NCI-H146 (cell line): ENCODE measurements at regions not wholly inside any gene's neighbourhood (a gene's known extent, or its start where the extent isn't known, plus 50 kb on each side); places are given as distances from the start of the nearest gene placed in this dataset.
"Not testable (repeated sequence)": the region's sequence is repeated elsewhere in the genome, so short reads cannot be mapped to it uniquely, and the experiment has no call there.

ENCODE experiments used
- DNase-seq: peaks from one replicate; lab custom pipeline; 2025; lab: John Stamatoyannopoulos, UW

DNA sequence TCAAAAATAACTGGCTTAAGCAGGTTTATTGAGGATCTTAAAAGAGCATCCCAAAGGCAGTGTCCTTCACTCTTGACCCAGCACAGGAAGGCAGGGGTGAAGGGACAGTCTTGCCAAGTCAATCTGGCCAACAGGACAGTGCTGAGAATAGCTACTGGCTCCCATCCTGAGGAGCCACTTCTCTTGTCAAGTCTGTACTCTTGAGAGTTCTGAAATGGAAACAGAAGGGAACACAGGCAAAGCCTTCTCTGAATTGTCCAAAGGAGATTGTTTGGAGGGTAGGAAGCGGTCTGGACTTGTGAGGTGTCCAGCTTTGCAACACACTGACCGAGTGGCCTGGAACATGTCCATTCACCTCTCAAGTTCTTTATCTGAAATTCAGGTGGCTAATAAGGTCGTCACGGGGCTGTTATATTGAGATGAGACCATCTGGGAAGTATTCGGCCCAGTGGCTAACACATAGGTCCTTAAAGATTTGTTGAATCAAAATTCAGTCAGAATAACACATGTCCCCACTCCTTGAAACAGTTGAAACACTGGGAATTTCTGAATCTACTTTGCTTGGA lies 99.5 kb upstream of the FHL2 start:
- no peak for DNase-seq

DNA sequence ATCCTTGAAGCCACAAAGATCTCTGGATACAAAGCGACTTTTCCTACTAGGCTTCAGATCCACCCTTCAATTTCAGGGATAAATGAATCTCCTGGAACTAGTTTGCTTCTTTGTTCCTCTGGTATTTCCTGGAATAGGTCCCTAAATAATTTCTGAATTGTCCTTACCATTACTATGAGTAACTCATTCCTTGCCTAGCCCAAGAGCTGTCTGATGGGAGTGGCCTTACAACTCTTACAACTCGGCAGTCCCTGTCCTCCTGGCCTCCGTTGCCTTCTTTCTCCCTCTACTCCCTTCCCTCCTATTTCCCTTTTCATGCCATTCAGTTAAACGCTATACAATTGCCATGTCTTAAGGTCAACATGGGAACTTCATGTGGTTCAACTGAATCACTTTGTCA lies 98.2 kb upstream of the FHL2 start:
- DNase-seq: no peak

DNA sequence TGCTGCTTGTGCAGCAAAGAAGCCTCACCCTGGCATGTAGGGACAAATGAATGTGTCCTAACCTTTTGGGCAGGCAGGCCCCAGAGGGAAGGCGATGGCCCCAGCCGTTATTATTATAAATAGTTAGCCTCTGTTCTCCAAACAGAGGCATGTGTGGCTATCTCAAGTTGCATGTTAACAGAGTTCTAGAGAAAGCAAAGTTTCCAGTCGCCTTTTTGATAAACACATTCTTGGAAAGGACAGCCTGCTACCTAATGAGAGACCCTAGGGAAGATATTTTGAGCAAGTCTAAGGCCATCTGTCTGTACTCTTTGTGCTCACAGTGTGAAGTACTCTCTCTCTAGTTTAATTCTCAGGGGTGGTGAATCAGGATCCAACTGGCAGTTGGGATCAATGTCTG lies 97.4 kb upstream of the FHL2 start:
- DNase-seq: no peak

DNA sequence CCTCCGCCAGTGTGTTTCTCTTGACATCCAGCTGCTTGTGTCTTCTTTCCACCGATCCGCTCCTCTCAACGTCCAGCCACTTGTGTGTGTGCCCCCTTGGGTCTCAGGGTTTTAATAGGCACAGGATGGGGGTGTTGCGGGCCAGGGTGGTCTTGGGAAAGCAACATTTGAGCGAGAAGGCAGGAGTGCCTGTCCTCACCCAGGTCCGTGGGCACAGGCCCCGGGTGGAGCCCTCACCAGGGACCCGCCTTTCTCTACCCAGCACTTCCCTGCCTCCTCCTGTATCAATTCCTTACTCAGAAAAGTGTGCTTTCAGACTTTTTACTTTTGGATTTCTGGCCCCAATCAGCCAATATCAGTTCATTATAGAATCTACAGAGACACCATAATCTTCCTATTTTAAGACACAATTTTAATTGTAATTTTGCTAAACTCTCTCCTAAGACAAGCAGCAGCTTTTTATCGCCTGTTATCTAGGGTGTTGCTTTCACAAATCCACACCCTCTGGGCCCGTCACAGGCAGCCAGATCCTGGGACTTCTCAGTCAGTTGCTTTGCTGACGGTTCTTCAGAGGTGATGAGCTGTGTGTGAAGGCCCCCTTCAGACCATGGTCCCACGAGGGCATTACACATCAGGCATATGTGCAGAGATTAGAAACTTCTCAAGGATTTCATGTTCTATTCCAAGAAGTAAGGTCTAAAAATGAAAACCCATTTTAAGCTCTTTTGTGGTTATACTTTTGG lies 96.0 kb upstream of the FHL2 start:
- DNase-seq: no peak

DNA sequence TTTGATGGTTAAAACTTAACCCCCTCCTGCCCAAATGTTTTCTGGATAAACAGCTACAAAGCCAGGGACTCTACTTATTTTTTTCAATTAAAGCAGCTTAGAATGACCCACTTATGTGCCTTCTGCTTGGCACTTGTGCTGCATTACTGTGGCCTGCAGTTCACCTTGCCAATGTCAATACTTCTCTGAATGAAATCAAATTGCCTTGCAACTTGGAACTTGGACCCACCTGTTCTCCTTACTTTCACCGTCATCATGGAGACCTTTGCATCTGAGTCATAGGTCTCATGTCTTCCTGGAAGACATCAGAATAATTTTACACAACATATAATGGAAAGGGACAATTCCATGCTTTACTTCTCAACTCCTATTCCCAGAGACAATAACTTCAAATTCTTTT lies 92.1 kb upstream of the FHL2 start:
- DNase-seq: no peak

DNA sequence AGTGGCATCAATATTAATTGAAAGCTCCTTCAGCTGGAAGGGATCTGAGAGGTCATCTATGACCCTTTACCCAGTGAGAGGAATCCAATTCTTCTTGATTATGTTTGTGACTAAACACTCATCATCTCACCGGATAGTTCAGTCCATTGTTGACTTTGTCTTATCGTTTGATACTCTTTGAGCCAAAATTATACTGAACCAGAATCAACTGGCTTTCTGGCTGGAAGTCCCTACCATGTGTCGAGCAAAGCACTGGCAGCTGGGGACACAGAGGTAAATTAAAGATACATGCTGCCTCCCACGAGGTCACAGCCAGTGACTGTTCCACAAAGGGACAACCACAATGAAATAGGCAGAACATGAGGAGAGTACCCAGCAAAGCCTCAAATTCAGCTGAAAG lies 91.4 kb upstream of the FHL2 start:
- no peak for DNase-seq

DNA sequence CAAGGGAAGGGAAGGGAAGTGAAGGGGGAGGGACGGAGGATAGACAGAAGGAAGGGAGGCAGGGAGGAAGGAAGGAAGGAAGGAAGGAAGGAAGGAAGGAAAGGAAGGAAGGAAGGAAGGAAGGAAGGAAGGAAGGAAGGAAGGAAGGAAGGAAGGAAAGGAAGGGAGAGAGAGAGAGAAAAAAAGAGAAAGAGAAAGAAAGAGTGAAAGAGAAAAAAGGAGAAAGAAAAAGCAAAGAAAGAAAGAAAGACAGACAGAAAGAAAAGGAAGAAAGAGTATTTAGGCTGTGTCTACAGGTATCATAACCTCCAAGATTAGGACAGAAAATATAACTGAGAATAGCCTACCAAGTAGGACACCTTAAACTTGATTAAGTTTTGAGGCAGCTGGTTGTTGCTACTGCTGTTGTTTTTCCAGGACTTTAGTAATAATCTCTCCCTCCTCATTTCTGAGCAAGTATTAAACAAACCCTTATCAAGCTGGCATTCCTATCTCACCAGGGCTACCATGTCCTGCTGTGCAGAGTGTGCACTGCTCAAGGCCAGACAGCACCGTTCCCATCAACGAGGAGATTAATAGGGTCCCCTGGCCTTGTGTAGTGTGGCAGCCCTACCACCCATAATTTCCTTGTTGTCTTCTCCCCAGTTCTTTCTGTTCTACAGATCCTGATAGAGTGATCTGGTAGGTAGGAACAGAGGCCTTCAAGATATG lies 90.5 kb upstream of the FHL2 start:
- DNase-seq: no peak

DNA sequence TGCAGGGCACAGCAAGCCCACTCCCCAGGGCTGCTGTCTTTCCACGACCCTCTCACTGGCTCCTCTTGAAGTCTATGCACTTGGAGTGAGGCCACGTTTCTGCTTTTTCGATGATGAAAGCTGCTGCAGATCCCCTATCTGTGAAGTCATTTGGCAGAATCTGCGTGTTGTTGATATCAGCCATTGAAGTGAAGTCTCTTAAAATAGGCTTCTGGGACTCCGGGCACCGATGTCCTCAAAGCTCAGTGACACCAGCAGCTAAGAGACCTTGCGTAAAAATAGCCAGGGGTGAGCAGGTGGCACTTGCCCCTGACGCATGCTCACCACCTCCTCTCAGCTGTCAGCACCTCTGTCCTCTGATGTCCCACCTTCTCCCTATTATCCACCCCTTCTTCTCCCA lies 89.4 kb upstream of the FHL2 start:
- no peak for DNase-seq

DNA sequence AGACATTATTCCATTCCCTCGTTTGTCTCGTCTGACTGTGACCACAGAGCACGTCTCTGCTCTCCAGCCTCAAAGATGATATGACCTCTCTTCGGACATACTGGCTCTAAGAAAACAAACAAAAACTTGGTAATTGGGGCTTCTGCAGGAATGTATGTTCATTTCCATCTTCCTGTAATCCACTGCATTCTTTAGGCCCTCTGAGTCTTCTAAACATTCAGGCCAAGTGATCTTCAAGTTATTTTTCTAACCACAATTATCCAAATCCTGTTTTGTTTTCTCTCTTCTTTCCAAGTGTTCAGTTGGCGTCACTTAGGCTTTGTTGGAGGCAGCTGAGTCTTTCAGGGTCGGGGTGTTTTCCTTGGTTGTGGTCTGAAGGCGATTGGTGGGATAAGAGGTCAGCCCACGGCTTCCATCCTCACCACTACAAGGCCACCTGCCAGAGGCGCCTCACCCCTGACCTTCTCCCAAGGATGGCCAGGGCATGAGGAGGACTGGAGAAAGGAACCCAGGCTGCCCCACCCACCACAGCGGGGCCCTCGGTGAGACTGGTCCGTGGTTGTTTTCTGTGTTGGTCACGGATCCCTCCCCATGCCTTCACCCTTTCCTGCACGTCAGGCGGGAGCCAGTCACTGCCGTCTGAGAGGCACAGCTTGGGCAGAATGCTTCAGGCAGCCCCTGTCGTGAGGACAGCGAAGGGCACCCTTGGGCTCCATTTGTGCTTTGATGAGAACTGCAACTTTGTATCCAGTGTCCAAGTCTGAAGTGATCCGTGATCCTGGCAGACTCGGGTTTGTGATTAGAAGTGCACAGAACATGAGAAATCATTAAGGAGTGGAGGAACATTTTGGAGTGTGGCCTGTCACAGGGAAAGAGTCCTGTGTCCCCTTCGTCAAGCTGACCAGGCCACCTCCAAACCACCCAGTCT lies 88.6 kb upstream of the FHL2 start:
- DNase-seq: no peak

DNA sequence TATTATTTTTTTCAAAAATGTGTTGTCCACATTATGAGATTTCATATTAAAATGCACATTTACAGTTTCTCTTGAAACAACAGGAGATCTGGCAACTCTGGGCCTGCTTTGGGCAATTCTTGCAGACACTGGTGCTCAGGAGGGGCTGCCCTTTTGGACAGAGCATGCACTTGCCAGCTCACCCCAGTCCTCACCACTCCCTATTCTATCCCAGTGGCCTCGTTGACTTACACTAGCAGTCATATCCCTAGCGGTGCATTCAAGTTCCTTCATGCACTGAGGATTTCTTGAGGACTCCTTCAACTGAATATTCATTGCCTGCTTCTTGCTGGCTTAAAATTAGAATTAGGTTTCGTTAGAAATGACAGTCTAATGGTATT lies 87.9 kb upstream of the FHL2 start:
- no peak for DNase-seq

DNA sequence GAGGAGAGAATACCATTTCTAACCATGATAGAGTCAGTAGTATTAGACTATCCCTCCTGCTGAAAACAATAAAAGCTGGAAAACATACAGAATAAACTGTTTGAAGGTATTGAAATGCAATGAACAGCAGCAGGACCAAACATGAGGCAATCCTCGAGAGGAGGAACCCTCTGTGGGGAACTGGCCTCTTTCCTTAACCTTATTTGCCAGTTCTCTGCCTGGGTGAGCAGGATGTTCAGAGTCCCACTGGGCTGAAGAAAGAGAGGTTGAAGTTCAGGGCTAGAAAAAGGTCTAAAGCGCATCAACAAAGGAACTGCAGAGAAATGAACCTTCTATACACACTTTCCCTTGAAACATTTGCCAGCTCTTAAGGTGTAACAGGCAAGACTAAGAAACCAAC lies 79.8 kb upstream of the FHL2 start:
- no peak for DNase-seq

DNA sequence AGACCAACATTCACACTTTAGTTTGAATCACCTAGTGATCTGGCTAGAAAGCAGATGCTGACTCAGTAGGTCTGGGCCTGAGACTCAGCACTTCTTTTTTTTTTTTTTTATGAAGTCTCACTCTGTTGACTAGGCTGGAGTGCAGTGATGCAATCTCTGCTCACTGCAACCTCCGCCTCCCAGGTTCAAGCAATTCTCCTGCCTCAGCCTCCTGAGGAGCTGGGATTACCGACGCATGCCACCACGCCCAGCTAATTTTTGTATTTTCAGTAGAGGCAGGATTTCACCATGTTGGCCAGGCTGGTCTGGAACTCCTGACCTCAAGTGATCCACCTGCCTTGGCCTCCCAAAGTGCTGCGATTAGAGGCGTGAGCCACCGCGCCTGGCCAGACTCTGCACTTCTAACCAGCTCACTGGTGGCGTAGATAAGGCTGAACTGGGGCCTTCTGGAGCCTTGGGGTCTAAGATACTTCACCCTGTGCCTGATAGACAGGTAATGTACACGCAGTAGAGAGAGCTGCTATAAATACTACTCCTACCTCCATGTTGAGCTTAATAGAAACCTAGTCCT lies 78.3 kb upstream of the FHL2 start:
- not testable (repeated sequence) for DNase-seq

DNA sequence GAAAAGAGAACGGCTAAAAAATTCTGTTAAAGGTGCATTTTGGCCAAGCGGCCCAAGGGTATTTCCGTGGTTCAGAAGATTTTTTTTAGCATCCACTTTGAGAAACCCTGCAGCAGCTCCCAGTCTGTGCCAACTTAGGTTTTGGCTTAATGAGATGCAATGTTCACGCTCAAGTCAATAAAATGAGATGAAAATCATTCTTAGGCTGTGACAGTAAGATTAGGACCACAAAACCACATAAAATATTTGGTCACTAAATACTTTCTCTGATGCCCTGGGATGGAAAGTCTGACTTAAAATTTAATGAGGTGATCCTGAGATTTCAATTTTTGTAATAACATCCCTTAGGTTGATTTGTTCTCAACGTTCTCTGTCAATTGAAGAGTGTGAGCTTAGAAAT lies 74.2 kb upstream of the FHL2 start:
- DNase-seq: no peak

DNA sequence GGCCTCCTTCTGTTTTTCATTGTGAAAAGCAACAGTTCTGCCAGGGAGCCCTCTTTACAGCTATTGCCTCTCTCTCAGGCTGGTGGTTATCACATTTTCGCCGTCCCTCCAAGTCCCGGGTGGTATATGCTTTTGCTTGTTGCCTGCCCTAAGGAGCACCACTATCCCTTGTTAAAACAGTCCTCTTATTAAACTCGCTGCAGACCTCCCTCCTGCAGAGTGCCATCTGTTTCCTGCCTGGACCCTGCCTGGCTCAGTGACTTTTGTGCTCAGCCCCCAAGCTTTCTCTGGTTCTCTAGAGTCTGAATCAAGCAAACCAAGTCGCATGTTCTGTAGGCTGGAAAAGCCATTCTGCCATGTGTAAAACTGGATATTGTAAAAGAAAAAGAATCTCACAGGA lies 72.1 kb upstream of the FHL2 start:
- DNase-seq: no peak

DNA sequence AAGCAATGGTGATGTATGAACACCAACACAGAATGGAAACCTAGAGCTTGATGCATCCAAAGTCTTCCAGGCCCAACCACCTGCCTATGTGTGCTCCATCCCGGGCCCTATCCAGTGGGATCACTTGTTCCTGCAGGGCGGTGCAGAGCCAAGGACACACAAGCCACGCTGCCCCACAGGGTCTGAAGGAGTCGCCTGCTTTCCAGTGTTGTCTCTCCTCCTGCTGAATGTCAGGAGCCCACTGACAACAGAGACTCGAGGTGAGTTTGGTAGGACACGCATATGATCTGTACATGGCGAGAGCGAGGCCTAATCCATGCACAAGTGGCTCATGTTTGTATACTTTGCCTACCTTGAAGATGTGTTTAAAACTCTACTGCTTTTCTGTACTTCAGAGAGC lies 70.9 kb upstream of the FHL2 start:
- no peak for DNase-seq

DNA sequence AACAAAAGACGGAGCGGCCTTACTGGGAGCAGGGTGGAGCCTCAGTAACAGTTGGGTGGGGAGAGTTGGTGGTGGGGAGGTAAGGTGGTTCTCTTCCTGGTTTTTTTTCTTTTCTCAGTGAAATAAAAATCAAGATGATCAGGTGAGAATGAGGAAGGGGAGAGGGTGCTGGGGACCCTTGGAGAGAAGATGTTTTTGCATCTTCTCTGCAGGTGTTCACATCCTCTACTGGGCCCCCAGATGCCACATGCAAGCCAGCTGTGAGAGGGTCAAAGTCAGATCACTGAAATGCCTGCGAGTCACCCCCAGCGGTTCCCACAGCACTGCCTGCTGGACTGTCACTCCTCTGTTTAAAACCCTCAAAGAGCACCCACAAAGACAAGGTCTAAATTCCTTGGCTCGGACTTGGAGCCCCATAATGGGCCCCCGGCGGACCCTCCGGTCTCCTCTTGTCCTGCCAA lies 69.8 kb upstream of the FHL2 start:
- no peak for DNase-seq

DNA sequence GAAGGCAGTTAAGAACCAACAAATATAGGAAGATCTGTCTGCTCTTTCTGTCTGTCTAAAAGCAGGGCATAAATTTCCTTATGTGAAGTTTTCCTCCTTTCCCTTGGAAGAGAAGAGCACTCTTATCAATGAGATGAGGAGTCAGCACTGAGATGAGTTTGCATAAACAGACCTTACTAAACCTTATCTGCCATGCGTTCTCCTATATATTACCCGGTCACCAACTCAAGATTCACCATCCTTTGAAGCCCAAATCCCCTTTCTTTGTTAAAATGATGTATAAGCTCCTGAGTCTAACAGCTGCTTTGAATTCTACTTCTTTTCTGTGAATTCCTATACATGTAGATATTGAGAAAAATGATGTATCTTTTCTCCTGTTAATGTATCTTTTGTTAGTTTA lies 65.5 kb upstream of the FHL2 start:
- no peak for DNase-seq

DNA sequence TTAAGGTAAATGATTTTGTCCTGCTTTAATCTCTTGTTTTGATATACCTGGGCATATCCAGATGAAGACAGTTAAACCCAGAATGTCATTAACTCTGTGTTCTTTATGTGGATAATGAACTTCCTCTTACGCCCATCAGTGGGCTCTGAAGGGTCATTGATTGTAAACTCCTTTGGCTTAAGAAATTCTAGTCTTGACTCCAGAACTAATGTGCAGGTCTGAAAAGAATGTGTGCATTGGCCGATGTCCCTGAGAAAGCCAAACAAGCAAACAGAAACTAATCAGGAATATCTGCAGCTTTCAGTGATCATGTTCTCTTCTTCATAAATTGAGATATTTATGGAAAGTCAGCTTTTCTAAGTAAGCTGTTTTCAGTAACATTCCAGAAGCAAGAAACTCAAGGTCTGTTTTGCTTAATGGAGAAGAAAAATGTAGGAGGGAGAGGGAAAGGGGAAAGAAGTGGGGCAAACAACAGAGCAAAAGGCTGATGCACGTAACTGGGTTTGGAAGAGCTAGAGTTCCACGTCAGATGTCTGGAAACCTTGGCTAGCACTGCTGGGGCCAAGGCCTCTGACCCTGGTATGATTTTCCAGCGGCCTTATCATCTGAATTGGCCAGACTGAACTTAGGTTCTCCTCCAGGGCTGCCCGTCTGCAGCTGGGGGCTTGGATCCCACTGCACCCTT lies 61.3 kb upstream of the FHL2 start:
- no peak for DNase-seq

DNA sequence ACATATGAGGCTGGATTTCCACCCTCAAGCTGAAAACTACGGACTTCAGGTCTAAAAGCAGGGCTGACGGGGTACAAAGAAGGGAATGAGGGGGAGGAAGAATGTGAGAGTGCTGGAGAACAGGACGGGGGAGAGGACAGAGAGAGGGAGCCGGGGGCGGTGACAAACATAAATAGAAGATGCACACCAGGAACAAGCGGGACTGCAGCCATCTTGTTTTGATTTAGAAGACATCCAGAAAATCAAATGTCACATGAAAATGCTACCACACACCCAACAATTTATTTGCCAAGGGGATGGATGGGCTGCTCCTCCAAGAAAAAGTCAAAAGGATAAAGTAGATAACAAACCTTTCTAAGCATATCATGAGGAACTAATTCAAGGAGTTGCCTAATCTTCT lies 59.2 kb upstream of the FHL2 start:
- no peak for DNase-seq

DNA sequence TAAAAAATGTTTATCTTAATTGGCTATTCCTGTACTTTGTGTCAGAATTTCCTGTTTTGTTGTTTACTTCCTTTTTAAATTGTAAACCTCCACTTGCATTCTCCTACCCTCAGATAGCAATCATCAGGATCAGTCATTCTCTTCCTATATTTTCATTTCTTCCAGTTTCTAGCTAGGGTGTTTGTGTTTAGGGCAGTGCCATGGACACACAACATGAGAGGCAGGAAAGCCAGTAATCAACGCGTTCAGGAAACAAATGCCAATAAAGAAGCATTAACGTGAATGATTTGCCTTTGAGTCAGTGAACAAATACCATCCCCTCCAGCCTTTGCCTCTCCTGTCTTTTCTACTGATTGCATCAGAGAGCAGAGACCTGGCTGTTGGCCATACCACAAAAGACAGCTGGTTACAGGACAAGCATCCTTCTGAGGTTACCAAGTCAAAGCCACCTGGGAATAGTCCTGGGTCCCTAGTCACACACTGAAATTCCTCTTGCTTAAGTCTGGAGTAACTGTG lies 56.7 kb upstream of the FHL2 start:
- no peak for DNase-seq

DNA sequence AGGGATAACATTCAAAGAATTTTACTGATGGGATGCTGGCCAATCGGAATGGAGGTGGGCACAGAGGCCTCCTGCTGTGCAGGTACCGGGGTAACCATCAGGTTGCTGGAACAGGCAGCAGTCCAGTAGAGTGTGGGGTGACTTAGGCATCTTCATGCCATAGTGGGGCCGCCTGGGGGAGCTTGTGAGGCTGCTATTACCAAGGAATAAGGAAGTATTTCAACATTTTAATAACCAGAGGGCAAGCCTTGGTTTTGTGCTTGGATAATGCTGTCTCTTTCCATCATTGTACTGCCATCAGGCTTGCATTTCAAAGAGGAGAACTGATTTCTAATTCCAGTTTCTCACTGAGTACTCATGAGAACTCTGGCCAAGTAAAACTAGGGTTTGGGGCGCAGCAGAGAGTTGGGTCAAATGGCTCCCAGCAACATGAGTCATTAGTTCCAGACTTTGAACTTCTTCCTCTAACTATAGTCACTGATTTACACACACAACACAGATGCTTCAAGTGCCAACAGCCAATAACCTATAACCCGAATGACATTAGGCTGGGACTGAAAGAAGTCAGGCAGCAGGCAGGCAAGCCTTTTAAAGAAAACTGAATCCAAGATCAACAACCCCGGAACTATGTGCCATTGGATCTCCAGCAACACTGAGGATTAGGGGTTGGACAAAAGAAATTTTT lies 56.1 kb upstream of the FHL2 start:
- DNase-seq: no peak
